HepG2 (cell line): ENCODE measurements at regions not wholly inside any gene's neighbourhood (a gene's known extent, or its start where the extent isn't known, plus 50 kb on each side); places are given as distances from the start of the nearest gene placed in this dataset.

Experiments
- KAT2B ChIP-seq: fragments of 150-350 bp; IDR thresholded peaks from 2 replicates; pipeline ENCODE4 v1.6.1; 2014; ENCODE audit warnings: low read depth, low read length, borderline replicate concordance
- MED13 ChIP-seq: sonication (generic); formaldehyde crosslinking; IDR thresholded peaks from 2 replicates; pipeline ENCODE4 v1.5.0; 2020; ENCODE audit warnings: missing genetic modification reagents
- MIER2 ChIP-seq: IDR thresholded peaks from 2 replicates; pipeline ENCODE4 v1.6.1; 2016; ENCODE audit warnings: missing biosample characterization, missing genetic modification reagents
- NR2C2 ChIP-seq: sonication (generic); formaldehyde crosslinking; IDR thresholded peaks from 2 replicates; pipeline ENCODE4 v1.4.0; 2020; ENCODE audit warnings: missing genetic modification reagents, mild to moderate bottlenecking, moderate library complexity, borderline replicate concordance
- RBAK ChIP-seq: sonication (generic); formaldehyde crosslinking; IDR thresholded peaks from 2 replicates; pipeline ENCODE4 v1.5.1; 2020; ENCODE audit warnings: mild to moderate bottlenecking, missing genetic modification reagents
- SUZ12 ChIP-seq: fragments of 150-350 bp; IDR thresholded peaks from 2 replicates; pipeline ENCODE4 v1.6.1; 2014; ENCODE audit warnings: low read depth, low read length
- ZFP36 ChIP-seq: fragments of 150-350 bp; IDR thresholded peaks from 2 replicates; pipeline ENCODE4 v1.6.1; 2018; ENCODE audit warnings: borderline replicate concordance, low read length, low read depth; ENCODE audit not compliant: partially characterized antibody
- ZNF558 ChIP-seq: sonication (generic); formaldehyde crosslinking; IDR thresholded peaks from 2 replicates; pipeline ENCODE4 v1.9.0; 2022; ENCODE audit warnings: mild to moderate bottlenecking, missing genetic modification reagents, borderline replicate concordance
- ZSCAN30 ChIP-seq: sonication (generic); formaldehyde crosslinking; IDR thresholded peaks from 2 replicates; pipeline ENCODE4 v1.5.0; 2020; ENCODE audit warnings: mild to moderate bottlenecking, missing genetic modification reagents
- TF ChIP-seq, protein P1 (sequence below): sonication (generic); formaldehyde crosslinking; IDR thresholded peaks from 2 replicates; pipeline ENCODE4 v1.4.0; 2020; ENCODE audit warnings: missing genetic modification reagents
- TF ChIP-seq, protein P2 (sequence below): IDR thresholded peaks from 2 replicates; pipeline ENCODE4 v1.4.0; 2020; ENCODE audit warnings: mild to moderate bottlenecking, missing genetic modification reagents

DNA sequence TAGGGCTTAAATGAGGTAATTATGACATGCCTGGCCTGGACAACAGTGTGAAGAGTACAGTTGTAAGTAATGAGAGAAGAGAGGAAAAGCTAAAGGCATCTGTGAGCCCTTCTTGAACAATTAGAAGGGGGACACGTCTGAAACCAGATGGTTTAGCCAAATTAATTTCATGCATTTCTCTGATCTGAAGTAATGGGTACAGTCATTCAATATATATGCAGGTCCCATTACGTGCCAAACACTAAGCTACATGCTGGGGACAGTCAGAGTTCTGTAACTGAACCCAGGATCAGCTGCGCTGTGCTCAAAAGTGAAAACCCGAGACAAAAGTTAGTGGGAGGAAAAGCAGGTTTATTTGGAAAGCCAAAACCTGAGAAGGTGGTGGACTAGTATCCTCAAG is 207.2 kb upstream of the TMTC1 start (continued):
- TF ChIP-seq ZFP36, result no peak
- TF ChIP-seq ZNF558 (CRISPR knock-in tag), result no peak
- TF ChIP-seq, protein P1, sequence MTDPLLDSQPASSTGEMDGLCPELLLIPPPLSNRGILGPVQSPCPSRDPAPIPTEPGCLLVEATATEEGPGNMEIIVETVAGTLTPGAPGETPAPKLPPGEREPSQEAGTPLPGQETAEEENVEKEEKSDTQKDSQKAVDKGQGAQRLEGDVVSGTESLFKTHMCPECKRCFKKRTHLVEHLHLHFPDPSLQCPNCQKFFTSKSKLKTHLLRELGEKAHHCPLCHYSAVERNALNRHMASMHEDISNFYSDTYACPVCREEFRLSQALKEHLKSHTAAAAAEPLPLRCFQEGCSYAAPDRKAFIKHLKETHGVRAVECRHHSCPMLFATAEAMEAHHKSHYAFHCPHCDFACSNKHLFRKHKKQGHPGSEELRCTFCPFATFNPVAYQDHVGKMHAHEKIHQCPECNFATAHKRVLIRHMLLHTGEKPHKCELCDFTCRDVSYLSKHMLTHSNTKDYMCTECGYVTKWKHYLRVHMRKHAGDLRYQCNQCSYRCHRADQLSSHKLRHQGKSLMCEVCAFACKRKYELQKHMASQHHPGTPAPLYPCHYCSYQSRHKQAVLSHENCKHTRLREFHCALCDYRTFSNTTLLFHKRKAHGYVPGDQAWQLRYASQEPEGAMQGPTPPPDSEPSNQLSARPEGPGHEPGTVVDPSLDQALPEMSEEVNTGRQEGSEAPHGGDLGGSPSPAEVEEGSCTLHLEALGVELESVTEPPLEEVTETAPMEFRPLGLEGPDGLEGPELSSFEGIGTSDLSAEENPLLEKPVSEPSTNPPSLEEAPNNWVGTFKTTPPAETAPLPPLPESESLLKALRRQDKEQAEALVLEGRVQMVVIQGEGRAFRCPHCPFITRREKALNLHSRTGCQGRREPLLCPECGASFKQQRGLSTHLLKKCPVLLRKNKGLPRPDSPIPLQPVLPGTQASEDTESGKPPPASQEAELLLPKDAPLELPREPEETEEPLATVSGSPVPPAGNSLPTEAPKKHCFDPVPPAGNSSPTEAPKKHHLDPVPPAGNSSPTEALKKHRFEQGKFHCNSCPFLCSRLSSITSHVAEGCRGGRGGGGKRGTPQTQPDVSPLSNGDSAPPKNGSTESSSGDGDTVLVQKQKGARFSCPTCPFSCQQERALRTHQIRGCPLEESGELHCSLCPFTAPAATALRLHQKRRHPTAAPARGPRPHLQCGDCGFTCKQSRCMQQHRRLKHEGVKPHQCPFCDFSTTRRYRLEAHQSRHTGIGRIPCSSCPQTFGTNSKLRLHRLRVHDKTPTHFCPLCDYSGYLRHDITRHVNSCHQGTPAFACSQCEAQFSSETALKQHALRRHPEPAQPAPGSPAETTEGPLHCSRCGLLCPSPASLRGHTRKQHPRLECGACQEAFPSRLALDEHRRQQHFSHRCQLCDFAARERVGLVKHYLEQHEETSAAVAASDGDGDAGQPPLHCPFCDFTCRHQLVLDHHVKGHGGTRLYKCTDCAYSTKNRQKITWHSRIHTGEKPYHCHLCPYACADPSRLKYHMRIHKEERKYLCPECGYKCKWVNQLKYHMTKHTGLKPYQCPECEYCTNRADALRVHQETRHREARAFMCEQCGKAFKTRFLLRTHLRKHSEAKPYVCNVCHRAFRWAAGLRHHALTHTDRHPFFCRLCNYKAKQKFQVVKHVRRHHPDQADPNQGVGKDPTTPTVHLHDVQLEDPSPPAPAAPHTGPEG (CRISPR knock-in tag), result no peak
- TF ChIP-seq SUZ12, result no peak
- TF ChIP-seq RBAK (CRISPR knock-in tag), result no peak
- no peak for TF ChIP-seq NR2C2 (CRISPR knock-in tag)
- TF ChIP-seq, protein P2, sequence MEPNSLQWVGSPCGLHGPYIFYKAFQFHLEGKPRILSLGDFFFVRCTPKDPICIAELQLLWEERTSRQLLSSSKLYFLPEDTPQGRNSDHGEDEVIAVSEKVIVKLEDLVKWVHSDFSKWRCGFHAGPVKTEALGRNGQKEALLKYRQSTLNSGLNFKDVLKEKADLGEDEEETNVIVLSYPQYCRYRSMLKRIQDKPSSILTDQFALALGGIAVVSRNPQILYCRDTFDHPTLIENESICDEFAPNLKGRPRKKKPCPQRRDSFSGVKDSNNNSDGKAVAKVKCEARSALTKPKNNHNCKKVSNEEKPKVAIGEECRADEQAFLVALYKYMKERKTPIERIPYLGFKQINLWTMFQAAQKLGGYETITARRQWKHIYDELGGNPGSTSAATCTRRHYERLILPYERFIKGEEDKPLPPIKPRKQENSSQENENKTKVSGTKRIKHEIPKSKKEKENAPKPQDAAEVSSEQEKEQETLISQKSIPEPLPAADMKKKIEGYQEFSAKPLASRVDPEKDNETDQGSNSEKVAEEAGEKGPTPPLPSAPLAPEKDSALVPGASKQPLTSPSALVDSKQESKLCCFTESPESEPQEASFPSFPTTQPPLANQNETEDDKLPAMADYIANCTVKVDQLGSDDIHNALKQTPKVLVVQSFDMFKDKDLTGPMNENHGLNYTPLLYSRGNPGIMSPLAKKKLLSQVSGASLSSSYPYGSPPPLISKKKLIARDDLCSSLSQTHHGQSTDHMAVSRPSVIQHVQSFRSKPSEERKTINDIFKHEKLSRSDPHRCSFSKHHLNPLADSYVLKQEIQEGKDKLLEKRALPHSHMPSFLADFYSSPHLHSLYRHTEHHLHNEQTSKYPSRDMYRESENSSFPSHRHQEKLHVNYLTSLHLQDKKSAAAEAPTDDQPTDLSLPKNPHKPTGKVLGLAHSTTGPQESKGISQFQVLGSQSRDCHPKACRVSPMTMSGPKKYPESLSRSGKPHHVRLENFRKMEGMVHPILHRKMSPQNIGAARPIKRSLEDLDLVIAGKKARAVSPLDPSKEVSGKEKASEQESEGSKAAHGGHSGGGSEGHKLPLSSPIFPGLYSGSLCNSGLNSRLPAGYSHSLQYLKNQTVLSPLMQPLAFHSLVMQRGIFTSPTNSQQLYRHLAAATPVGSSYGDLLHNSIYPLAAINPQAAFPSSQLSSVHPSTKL (CRISPR knock-in tag), result no peak
- TF ChIP-seq ZSCAN30 (CRISPR knock-in tag), result no peak
- TF ChIP-seq MIER2 (CRISPR knock-in tag), result no peak
- TF ChIP-seq MED13 (CRISPR knock-in tag), result no peak
- no peak for TF ChIP-seq KAT2B
